ENCODE measurements at regions not wholly inside any gene's neighbourhood (a gene's known extent, or its start where the extent isn't known, plus 50 kb on each side); places are given as distances from the start of the nearest gene placed in this dataset.

- ChIA-PET POLR2A (no interaction called here), CTCF (interaction anchor here (1.4 to 9.5 kb wide), 5 partner anchors 10 to 404 kb away, joined by 3 to 61 read pairs (median 5); no protein-coding TSS in a partner anchor)
- peak; percentile 62 for DNase-seq (ENCODE audit: extremely low spot score)
- TF ChIP-seq CTCF (IDR thresholded peaks at IDR 0.05; ENCODE audit: control extremely low read depth, extremely low read depth, low read depth, missing control alignments) = peak; percentile 68
Observed at GRCh38 chrX:110450050-110450449, 91.4 kb downstream of the RTL9 start.

GRCh38 chrX:110454336-110454735, 95.7 kb downstream of the RTL9 start:
- CTCF ChIA-PET = interaction anchor here (1.5 kb wide), 1 partner anchor 393 kb away, joined by 4 read pairs; no protein-coding TSS in a partner anchor

GRCh38 chrX:110462957-110463356, 104.3 kb downstream of the RTL9 start:
- TF ChIP-seq CTCF (IDR thresholded peaks at IDR 0.05; ENCODE audit: control extremely low read depth, extremely low read depth, low read depth, missing control alignments) = no peak
- ChIA-PET POLR2A (no interaction called here), CTCF (interaction anchor here (1.3 kb wide), 1 partner anchor 384 kb away, joined by 6 read pairs; no protein-coding TSS in a partner anchor)
- no peak for DNase-seq (ENCODE audit: extremely low spot score)

More at GRCh38 chrX:110454336-110454735, 95.7 kb downstream of the RTL9 start:
- POLR2A ChIA-PET = no interaction called here
- no peak for DNase-seq (ENCODE audit: extremely low spot score)
- TF ChIP-seq CTCF (IDR thresholded peaks at IDR 0.05; ENCODE audit: control extremely low read depth, extremely low read depth, low read depth, missing control alignments) = no peak

- TF ChIP-seq CTCF (IDR thresholded peaks at IDR 0.05; ENCODE audit: control extremely low read depth, extremely low read depth, low read depth, missing control alignments) = no peak
- no peak for DNase-seq (ENCODE audit: extremely low spot score)
- POLR2A ChIA-PET = no interaction called here
- CTCF ChIA-PET = no interaction called here
Observed at GRCh38 chrX:110466790-110467189, 108.1 kb downstream of the RTL9 start.

- ChIA-PET POLR2A (no interaction called here), CTCF (no interaction called here)
- no peak for DNase-seq (ENCODE audit: extremely low spot score)
- no peak for TF ChIP-seq CTCF (IDR thresholded peaks at IDR 0.05; ENCODE audit: control extremely low read depth, extremely low read depth, low read depth, missing control alignments)
Observed at GRCh38 chrX:110472265-110472664, 113.6 kb downstream of the RTL9 start.

- TF ChIP-seq CTCF (IDR thresholded peaks at IDR 0.05; ENCODE audit: control extremely low read depth, extremely low read depth, low read depth, missing control alignments) = no peak
- ChIA-PET POLR2A (no interaction called here), CTCF (no interaction called here)
- no peak for DNase-seq (ENCODE audit: extremely low spot score)
Observed at GRCh38 chrX:110477593-110478228, 119.1 kb downstream of the RTL9 start.

All from GM10248 (cell line).